ENCODE measurements at regions not wholly inside any gene's neighbourhood (a gene's known extent, or its start where the extent isn't known, plus 50 kb on each side); places are given as distances from the start of the nearest gene placed in this dataset.
"Not testable (repeated sequence)": the region's sequence is repeated elsewhere in the genome, so short reads cannot be mapped to it uniquely, and the experiment has no call there.

DNA sequence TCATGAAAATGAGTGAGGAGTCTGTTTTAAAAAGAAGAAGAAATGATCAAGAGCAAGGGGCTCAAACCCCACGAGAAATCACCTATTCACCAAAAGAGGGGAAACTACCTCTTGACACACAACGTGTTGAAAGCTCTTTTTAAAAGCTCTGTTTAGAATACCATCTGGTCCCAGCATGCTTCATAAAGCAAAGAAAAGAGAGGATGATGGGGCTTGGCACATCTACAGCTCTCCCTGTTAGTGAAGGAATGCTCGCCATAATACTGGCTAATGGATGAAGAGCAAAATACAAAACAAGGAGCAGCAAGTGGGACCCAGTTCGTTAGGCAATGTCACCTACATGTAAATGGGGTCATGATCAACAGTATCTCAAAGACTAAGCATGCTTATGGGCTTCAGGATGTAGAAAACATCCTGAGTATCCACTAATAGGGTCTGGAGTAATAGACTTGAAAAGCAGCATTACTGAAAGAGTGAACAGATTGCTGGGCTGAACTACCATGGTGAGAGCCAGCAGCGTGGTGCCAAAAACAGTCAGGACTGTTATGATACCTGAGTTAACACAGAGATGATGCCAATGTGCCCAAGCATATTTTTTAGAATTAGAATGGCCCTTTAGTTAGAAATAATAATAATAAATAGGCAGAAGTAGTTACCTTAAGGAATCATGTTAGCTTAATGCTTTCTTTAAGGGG lies 159.7 kb upstream of the POU1F1 start:
- Histone ChIP-seq H3K79me2 (ENCODE audit: insufficient read depth, low read length) (no peaks in the 10 kb centered on the region), H3K4me3 (ENCODE audit: low read length, poor library complexity, severe bottlenecking) (no peak overlapping the region), H3K9me3 (ENCODE audit: insufficient read depth, low read depth, low read length) (no peaks in the 10 kb centered on the region), H4K20me1 (ENCODE audit: insufficient read depth, low read length, poor library complexity, severe bottlenecking) (no peaks in the 10 kb centered on the region), H3K4me2 (ENCODE audit: low read depth, low read length, poor library complexity, severe bottlenecking) (no peak overlapping the region), H3K36me3 (ENCODE audit: insufficient read depth, low read length) (no peaks in the 10 kb centered on the region), H3K9ac (ENCODE audit: low read depth, low read length, poor library complexity, severe bottlenecking) (no peak overlapping the region), H3F3A (ENCODE audit: low read depth) (no peaks in the 10 kb centered on the region), H3K27me3 (ENCODE audit: insufficient read depth, low read length, poor library complexity, severe bottlenecking) (no peaks in the 10 kb centered on the region), H3K4me1 (ENCODE audit: insufficient read depth, low read length, poor library complexity, severe bottlenecking) (no peaks in the 10 kb centered on the region), H2AFZ (ENCODE audit: low read length) (no peak overlapping the region), H3K9me2 (replicated peaks; ENCODE audit: low read depth, low read length) (no peaks in the 10 kb centered on the region)
- TF ChIP-seq, protein P1, sequence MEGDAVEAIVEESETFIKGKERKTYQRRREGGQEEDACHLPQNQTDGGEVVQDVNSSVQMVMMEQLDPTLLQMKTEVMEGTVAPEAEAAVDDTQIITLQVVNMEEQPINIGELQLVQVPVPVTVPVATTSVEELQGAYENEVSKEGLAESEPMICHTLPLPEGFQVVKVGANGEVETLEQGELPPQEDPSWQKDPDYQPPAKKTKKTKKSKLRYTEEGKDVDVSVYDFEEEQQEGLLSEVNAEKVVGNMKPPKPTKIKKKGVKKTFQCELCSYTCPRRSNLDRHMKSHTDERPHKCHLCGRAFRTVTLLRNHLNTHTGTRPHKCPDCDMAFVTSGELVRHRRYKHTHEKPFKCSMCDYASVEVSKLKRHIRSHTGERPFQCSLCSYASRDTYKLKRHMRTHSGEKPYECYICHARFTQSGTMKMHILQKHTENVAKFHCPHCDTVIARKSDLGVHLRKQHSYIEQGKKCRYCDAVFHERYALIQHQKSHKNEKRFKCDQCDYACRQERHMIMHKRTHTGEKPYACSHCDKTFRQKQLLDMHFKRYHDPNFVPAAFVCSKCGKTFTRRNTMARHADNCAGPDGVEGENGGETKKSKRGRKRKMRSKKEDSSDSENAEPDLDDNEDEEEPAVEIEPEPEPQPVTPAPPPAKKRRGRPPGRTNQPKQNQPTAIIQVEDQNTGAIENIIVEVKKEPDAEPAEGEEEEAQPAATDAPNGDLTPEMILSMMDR (conservative IDR thresholded peaks at IDR 0.05; ENCODE audit: low read length), result no peak
- TF ChIP-seq EZH2phosphoT487 (IDR thresholded peaks at IDR 0.05; ENCODE audit: borderline replicate concordance), result no peak

DNA sequence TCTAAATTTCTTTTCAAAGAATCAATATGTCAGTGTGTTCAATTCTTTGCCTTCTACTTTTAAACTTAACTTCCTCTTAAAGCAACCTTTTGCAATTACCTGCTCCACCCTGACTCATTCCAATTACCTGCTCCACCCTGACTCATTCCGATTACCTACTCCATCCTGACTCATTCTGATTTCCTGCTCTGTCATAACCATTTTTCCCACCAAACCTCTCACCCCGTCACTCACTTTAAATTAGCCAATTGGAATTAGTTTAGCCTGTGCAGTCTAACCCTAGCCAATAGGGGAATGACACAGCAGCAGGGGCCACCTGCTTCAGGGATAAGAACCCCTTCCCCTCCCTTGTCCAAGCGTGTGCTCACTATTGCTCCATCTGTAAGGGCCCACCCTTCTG lies 157.1 kb upstream of the POU1F1 start:
- H3K9me3 ChIP-seq (ENCODE audit: insufficient read depth, low read depth, low read length); H3K4me2 ChIP-seq (ENCODE audit: low read depth, low read length, poor library complexity, severe bottlenecking); H3K9ac ChIP-seq (ENCODE audit: low read depth, low read length, poor library complexity, severe bottlenecking); H3K4me1 ChIP-seq (ENCODE audit: insufficient read depth, low read length, poor library complexity, severe bottlenecking); H3K79me2 ChIP-seq (ENCODE audit: insufficient read depth, low read length); H4K20me1 ChIP-seq (ENCODE audit: insufficient read depth, low read length, poor library complexity, severe bottlenecking); H3F3A ChIP-seq (ENCODE audit: low read depth); H3K4me3 ChIP-seq (ENCODE audit: low read length, poor library complexity, severe bottlenecking); H3K36me3 ChIP-seq (ENCODE audit: insufficient read depth, low read length); H3K27me3 ChIP-seq (ENCODE audit: insufficient read depth, low read length, poor library complexity, severe bottlenecking); H2AFZ ChIP-seq (ENCODE audit: low read length); H3K9me2 ChIP-seq (replicated peaks; ENCODE audit: low read depth, low read length): not testable (repeated sequence)

DNA sequence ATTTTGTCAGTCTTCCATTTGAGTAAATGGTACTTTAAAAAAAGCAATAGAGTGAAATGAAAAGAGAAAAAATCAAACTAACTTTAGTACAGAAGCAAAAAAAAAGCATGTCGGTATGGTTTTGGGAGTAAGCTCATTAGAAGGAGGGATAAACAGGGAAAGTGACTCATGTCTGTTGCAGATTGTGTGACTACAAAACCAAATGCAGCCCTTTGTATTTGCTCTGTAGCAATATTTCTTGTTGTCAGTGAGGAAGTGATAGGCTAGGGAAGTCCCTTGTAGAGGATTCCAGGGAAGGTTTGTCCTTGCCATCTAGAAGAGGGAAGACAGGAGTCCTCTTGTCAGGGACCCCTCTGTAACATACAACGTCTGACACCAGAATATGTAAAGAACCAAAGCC lies 150.5 kb upstream of the POU1F1 start:
- no peaks in the 10 kb centered on the region for H3K36me3 ChIP-seq (ENCODE audit: insufficient read depth, low read length)
- H2AFZ ChIP-seq (ENCODE audit: low read length), result no peak overlapping the region
- no peaks in the 10 kb centered on the region for H3K27me3 ChIP-seq (ENCODE audit: insufficient read depth, low read length, poor library complexity, severe bottlenecking)
- no peak overlapping the region for H3K4me3 ChIP-seq (ENCODE audit: low read length, poor library complexity, severe bottlenecking)
- no peak overlapping the region for H3K4me2 ChIP-seq (ENCODE audit: low read depth, low read length, poor library complexity, severe bottlenecking)
- no peak overlapping the region for H3K9ac ChIP-seq (ENCODE audit: low read depth, low read length, poor library complexity, severe bottlenecking)
- no peaks in the 10 kb centered on the region for H3K4me1 ChIP-seq (ENCODE audit: insufficient read depth, low read length, poor library complexity, severe bottlenecking)
- no peaks in the 10 kb centered on the region for H3K9me3 ChIP-seq (ENCODE audit: insufficient read depth, low read depth, low read length)
- no peaks in the 10 kb centered on the region for H4K20me1 ChIP-seq (ENCODE audit: insufficient read depth, low read length, poor library complexity, severe bottlenecking)
- no peaks in the 10 kb centered on the region for H3F3A ChIP-seq (ENCODE audit: low read depth)
- no peaks in the 10 kb centered on the region for H3K79me2 ChIP-seq (ENCODE audit: insufficient read depth, low read length)
- TF ChIP-seq EZH2phosphoT487 (IDR thresholded peaks at IDR 0.05; ENCODE audit: borderline replicate concordance), result no peak
- TF ChIP-seq, protein P1 (conservative IDR thresholded peaks at IDR 0.05; ENCODE audit: low read length), result no peak
- H3K9me2 ChIP-seq (replicated peaks; ENCODE audit: low read depth, low read length), result no peaks in the 10 kb centered on the region

DNA sequence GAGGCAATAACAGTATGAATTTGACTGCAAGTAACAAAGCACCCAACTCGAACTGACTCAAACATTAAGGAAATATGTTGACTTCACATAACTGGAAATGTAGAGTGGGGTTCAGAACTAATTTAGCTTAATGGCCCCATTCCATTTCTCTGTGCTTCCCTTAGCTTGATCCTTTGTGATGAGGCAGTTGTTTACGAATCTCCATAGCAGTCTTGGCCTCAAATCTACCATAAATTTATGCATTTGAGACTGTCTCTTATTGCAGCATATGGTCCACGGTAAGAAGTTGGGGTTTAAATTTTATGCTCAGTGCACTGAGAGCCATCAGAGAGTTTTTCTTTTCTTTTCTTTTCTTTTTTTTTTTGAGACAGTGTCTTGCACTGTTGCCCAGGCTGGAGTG lies 148.7 kb upstream of the POU1F1 start:
- Histone ChIP-seq H3K4me3 (ENCODE audit: low read length, poor library complexity, severe bottlenecking) (no peak overlapping the region), H4K20me1 (ENCODE audit: insufficient read depth, low read length, poor library complexity, severe bottlenecking) (no peaks in the 10 kb centered on the region), H3K36me3 (ENCODE audit: insufficient read depth, low read length) (no peaks in the 10 kb centered on the region), H3K4me1 (ENCODE audit: insufficient read depth, low read length, poor library complexity, severe bottlenecking) (no peaks in the 10 kb centered on the region), H3K79me2 (ENCODE audit: insufficient read depth, low read length) (no peaks in the 10 kb centered on the region), H3K9me2 (replicated peaks; ENCODE audit: low read depth, low read length) (no peaks in the 10 kb centered on the region), H2AFZ (ENCODE audit: low read length) (no peak overlapping the region), H3K9me3 (ENCODE audit: insufficient read depth, low read depth, low read length) (no peaks in the 10 kb centered on the region), H3K9ac (ENCODE audit: low read depth, low read length, poor library complexity, severe bottlenecking) (no peak overlapping the region), H3K4me2 (ENCODE audit: low read depth, low read length, poor library complexity, severe bottlenecking) (no peak overlapping the region), H3K27me3 (ENCODE audit: insufficient read depth, low read length, poor library complexity, severe bottlenecking) (no peaks in the 10 kb centered on the region), H3F3A (ENCODE audit: low read depth) (no peaks in the 10 kb centered on the region)
- TF ChIP-seq, protein P1 (conservative IDR thresholded peaks at IDR 0.05; ENCODE audit: low read length), result no peak
- no peak for TF ChIP-seq EZH2phosphoT487 (IDR thresholded peaks at IDR 0.05; ENCODE audit: borderline replicate concordance)
